Parathyroid adenoma (tissue), 2 donors: ENCODE measurements at regions not wholly inside any gene's neighbourhood (a gene's known extent, or its start where the extent isn't known, plus 50 kb on each side); places are given as distances from the start of the nearest gene placed in this dataset.

Experiments
- H2AFZ ChIP-seq: fragments of 300-600 bp; sonication (generic); one replicate; pipeline ENCODE4 v1.7.0; 2017; ENCODE audit warnings: antibody characterized with exemption, mild to moderate bottlenecking
- H3K27ac ChIP-seq: fragments of 300-600 bp; sonication (generic); one replicate; pipeline ENCODE4 v1.7.0; 2017
- H3K27me3 ChIP-seq: fragments of 300-600 bp; sonication (generic); one replicate; pipeline ENCODE4 v1.7.0; 2017; ENCODE audit warnings: low read length; ENCODE audit not compliant: control insufficient read depth, insufficient read depth
- H3K36me3 ChIP-seq: fragments of 300-600 bp; sonication (generic); one replicate; pipeline ENCODE4 v1.7.0; 2017; ENCODE audit warnings: low read length; ENCODE audit not compliant: control insufficient read depth, insufficient read depth
- H3K4me1 ChIP-seq: fragments of 300-600 bp; sonication (generic); one replicate; pipeline ENCODE4 v1.7.0; 2017; ENCODE audit warnings: control low read depth
- H3K4me2 ChIP-seq: fragments of 300-600 bp; sonication (generic); one replicate; pipeline ENCODE4 v1.7.0; 2017; ENCODE audit warnings: low read length
- H3K4me3 ChIP-seq: fragments of 300-600 bp; sonication (generic); one replicate; pipeline ENCODE4 v1.7.0; 2017; ENCODE audit warnings: low read depth, low read length
- H3K79me2 ChIP-seq: fragments of 300-600 bp; sonication (generic); one replicate; pipeline ENCODE4 v1.7.0; 2017; ENCODE audit warnings: control low read depth
- H3K9ac ChIP-seq: fragments of 300-600 bp; sonication (generic); one replicate; pipeline ENCODE4 v1.7.0; 2017; ENCODE audit warnings: mild to moderate bottlenecking
- H3K9me3 ChIP-seq: fragments of 300-600 bp; sonication (generic); one replicate; pipeline ENCODE4 v1.7.0; 2017; ENCODE audit warnings: low read length; ENCODE audit not compliant: control insufficient read depth
- CTCF ChIP-seq: fragments of 300-600 bp; sonication (generic); IDR thresholded peaks from one replicate; pipeline ENCODE4 v1.7.0; 2017; ENCODE audit warnings: antibody characterized with exemption, mild to moderate bottlenecking
- donor health status: primary hyperparathyroidism.

- no peaks in the 10 kb centered on the region for H3K4me1 ChIP-seq
- no peak overlapping the region for H3K4me2 ChIP-seq
- no peak overlapping the region for H3K27ac ChIP-seq
- no peaks in the 10 kb centered on the region for H3K79me2 ChIP-seq
- no peak overlapping the region for H3K9ac ChIP-seq
- H2AFZ ChIP-seq, result no peak overlapping the region
- TF ChIP-seq CTCF, result no peak
- H3K9me3 ChIP-seq, result no peaks in the 10 kb centered on the region
- no peaks in the 10 kb centered on the region for H3K36me3 ChIP-seq
- H3K4me3 ChIP-seq, result no peak overlapping the region
- no peaks in the 10 kb centered on the region for H3K27me3 ChIP-seq
Observed at GRCh38 chr19:27748551-27749152, 1464.3 kb downstream of the UQCRFS1 start.

- H2AFZ ChIP-seq, result no peak overlapping the region
- H3K9me3 ChIP-seq, result no peaks in the 10 kb centered on the region
- H3K4me3 ChIP-seq, result no peak overlapping the region
- no peaks in the 10 kb centered on the region for H3K36me3 ChIP-seq
- no peaks in the 10 kb centered on the region for H3K4me1 ChIP-seq
- H3K27me3 ChIP-seq, result no peaks in the 10 kb centered on the region
- H3K27ac ChIP-seq, result no peak overlapping the region
- H3K9ac ChIP-seq, result no peak overlapping the region
- H3K4me2 ChIP-seq, result no peak overlapping the region
- H3K79me2 ChIP-seq, result no peaks in the 10 kb centered on the region
- no peak for TF ChIP-seq CTCF
Observed at GRCh38 chr19:27746691-27747380, 1466.1 kb downstream of the UQCRFS1 start.

- H3K79me2 ChIP-seq, result no peaks in the 10 kb centered on the region
- no peaks in the 10 kb centered on the region for H3K4me1 ChIP-seq
- TF ChIP-seq CTCF, result no peak
- no peak overlapping the region for H3K4me2 ChIP-seq
- H3K27me3 ChIP-seq, result no peaks in the 10 kb centered on the region
- no peak overlapping the region for H3K4me3 ChIP-seq
- no peak overlapping the region for H3K9ac ChIP-seq
- no peak overlapping the region for H3K27ac ChIP-seq
- no peak overlapping the region for H2AFZ ChIP-seq
- no peaks in the 10 kb centered on the region for H3K36me3 ChIP-seq
- no peaks in the 10 kb centered on the region for H3K9me3 ChIP-seq
Observed at GRCh38 chr19:27745978-27746542, 1466.9 kb downstream of the UQCRFS1 start.

- no peak overlapping the region for H2AFZ ChIP-seq
- no peak overlapping the region for H3K27ac ChIP-seq
- no peak overlapping the region for H3K4me3 ChIP-seq
- no peak overlapping the region for H3K4me2 ChIP-seq
- TF ChIP-seq CTCF, result no peak
- no peaks in the 10 kb centered on the region for H3K79me2 ChIP-seq
- H3K9me3 ChIP-seq, result no peaks in the 10 kb centered on the region
- no peaks in the 10 kb centered on the region for H3K4me1 ChIP-seq
- no peaks in the 10 kb centered on the region for H3K36me3 ChIP-seq
- no peaks in the 10 kb centered on the region for H3K27me3 ChIP-seq
- H3K9ac ChIP-seq, result no peak overlapping the region
Observed at GRCh38 chr19:27744926-27745768, 1467.8 kb downstream of the UQCRFS1 start.
